Keratinocyte (primary cell): ENCODE measurements at regions not wholly inside any gene's neighbourhood (a gene's known extent, or its start where the extent isn't known, plus 50 kb on each side); places are given as distances from the start of the nearest gene placed in this dataset.
"Not testable (repeated sequence)": the region's sequence is repeated elsewhere in the genome, so short reads cannot be mapped to it uniquely, and the experiment has no call there.

Experiments used
- DNase-seq: peaks from one replicate; pipeline ENCODE4 v3.0.0-alpha.2; 2011; ENCODE audit warnings: low read depth, missing footprints, low spot score
- FAIRE-seq: peaks from 2 replicates; lab custom pipeline; 2011; peaks lifted over from hg19 to GRCh38; lab: Jason Lieb, UNC
- H2AFZ ChIP-seq: 2 replicates; pipeline ENCODE4 v1.6.0; 2012; ENCODE audit warnings: low read length, control low read depth, inconsistent platforms; ENCODE audit not compliant: control insufficient read depth
- H3K27ac ChIP-seq: 2 replicates; pipeline ENCODE4 v1.5.1; 2011; ENCODE audit warnings: low read length; ENCODE audit not compliant: control insufficient read depth, insufficient read depth
- H3K27me3 ChIP-seq: 3 replicates; pipeline ENCODE4 v1.6.0; 2011; ENCODE audit warnings: low read length; ENCODE audit not compliant: control insufficient read depth, insufficient read depth; ENCODE audit errors: extremely low read depth
- H3K36me3 ChIP-seq, 2 experiments: 2 replicates in 1 of 2; 3 replicates in 1 of 2; pipeline ENCODE4 v1.5.1; 2011; ENCODE audit warnings: low read length in 2 of 2, mild to moderate bottlenecking in 1 of 2; ENCODE audit not compliant: control insufficient read depth in 2 of 2, insufficient read depth in 2 of 2; ENCODE audit errors: extremely low read depth in 1 of 2
- H3K4me1 ChIP-seq: 3 replicates; pipeline ENCODE4 v1.5.1; 2011; ENCODE audit warnings: low read length; ENCODE audit not compliant: control insufficient read depth, insufficient read depth; ENCODE audit errors: extremely low read depth
- H3K4me2 ChIP-seq: 3 replicates; pipeline ENCODE4 v1.6.0; 2011; ENCODE audit warnings: low read depth, low read length; ENCODE audit not compliant: control insufficient read depth, insufficient read depth; ENCODE audit errors: extremely low read depth
- H3K4me3 ChIP-seq, 3 experiments: fragments of 200-600 bp in 1 of 3; sonication (generic) in 1 of 3; 2 replicates in 2 of 3; 3 replicates in 1 of 3; pipeline ENCODE4 v1.5.1; 2011 to 2016; ENCODE audit warnings: low read length in 3 of 3, mild to moderate bottlenecking in 3 of 3, control low read depth in 2 of 3, inconsistent platforms in 1 of 3, low read depth in 1 of 3, mixed read lengths in 1 of 3, mixed run types in 1 of 3, moderate library complexity in 1 of 3; ENCODE audit not compliant: control insufficient read depth in 2 of 3, insufficient read depth in 2 of 3; ENCODE audit errors: extremely low read depth in 1 of 3
- H3K79me2 ChIP-seq: 2 replicates; pipeline ENCODE4 v1.6.0; 2012; ENCODE audit warnings: low read length; ENCODE audit not compliant: control insufficient read depth, insufficient read depth
- H3K9ac ChIP-seq: 3 replicates; pipeline ENCODE4 v1.6.0; 2011; ENCODE audit warnings: low read length; ENCODE audit not compliant: control insufficient read depth, insufficient read depth; ENCODE audit errors: extremely low read depth
- H3K9me1 ChIP-seq: 3 replicates; pipeline ENCODE4 v1.6.0; 2011; ENCODE audit warnings: low read length; ENCODE audit not compliant: control insufficient read depth, insufficient read depth; ENCODE audit errors: extremely low read depth
- H3K9me3 ChIP-seq: 2 replicates; pipeline ENCODE4 v1.5.1; 2012; ENCODE audit warnings: low read depth, low read length; ENCODE audit not compliant: control insufficient read depth
- H4K20me1 ChIP-seq: 3 replicates; pipeline ENCODE4 v1.6.0; 2011; ENCODE audit warnings: low read length; ENCODE audit not compliant: control insufficient read depth, insufficient read depth; ENCODE audit errors: extremely low read depth
- dilution Hi-C: fragments of 300-500 bp; cut with MboI; formaldehyde crosslinking; loops from one replicate; pipeline ENCODE4 v1.7.0; 2020; ENCODE audit warnings: low sequenced_read_pairs; ENCODE audit not compliant: extremely low pct_ligation_motif_present

- H3K4me1 ChIP-seq, H3K27me3 ChIP-seq, H2AFZ ChIP-seq, H3K9ac ChIP-seq, H3K36me3 ChIP-seq, H3K27ac ChIP-seq, DNase-seq, H3K79me2 ChIP-seq, H3K4me3 ChIP-seq, FAIRE-seq, H3K9me1 ChIP-seq, dilution Hi-C loops, H3K9me3 ChIP-seq, H3K4me2 ChIP-seq, H4K20me1 ChIP-seq: not testable (repeated sequence)
Measured at GRCh38 chr7:65193334-65194058, 180.2 kb upstream of the ZNF92 start.

DNA sequence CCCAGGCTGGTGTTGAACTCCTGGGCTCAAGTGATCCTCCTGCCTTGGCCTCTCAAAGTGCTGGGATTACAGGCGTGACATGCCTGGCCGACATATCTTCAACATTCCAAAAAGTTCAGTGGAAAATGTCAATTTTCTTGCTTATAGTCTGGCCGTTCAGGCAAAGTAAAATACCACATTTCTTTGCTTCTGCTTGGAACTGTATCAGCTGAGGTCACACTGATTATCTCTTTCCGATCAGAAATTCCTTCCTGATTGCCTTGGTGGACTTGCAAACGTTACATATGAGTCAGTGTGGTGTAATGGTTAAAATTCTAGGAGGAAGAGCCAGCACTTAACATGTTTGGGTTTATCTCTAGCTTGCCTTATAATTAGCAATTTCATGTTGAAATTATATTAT is 170.6 kb upstream of the ERV3-1 start:
- H3K4me2 ChIP-seq, dilution Hi-C loops, H4K20me1 ChIP-seq, H3K27ac ChIP-seq, H3K79me2 ChIP-seq, H3K27me3 ChIP-seq, H3K4me1 ChIP-seq, H3K9me3 ChIP-seq, H3K4me3 ChIP-seq, H3K9ac ChIP-seq, H3K9me1 ChIP-seq, H3K36me3 ChIP-seq, DNase-seq, FAIRE-seq, H2AFZ ChIP-seq: not testable (repeated sequence)

DNA sequence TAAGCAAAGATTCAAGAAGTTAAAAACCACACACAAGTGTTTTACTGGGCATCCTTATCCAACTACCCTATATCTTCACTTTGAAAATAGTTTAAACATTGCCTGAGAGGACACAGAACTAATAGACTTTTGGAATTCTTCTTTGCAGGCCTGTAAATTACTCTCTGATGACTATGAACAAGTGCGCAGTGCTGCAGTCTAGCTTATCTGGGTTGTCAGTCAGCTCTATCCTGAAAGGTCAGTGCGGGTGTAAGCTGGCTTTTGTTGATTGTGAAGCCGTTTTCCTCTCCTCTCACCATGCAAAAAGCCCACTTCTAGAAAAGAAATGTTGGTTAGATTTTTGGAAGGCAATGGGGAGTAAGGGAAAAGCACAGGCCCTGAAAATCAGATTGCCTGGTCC is 143.6 kb upstream of the ERV3-1 start:
- dilution Hi-C loops, H3K4me3 ChIP-seq: not testable (repeated sequence)

DNA sequence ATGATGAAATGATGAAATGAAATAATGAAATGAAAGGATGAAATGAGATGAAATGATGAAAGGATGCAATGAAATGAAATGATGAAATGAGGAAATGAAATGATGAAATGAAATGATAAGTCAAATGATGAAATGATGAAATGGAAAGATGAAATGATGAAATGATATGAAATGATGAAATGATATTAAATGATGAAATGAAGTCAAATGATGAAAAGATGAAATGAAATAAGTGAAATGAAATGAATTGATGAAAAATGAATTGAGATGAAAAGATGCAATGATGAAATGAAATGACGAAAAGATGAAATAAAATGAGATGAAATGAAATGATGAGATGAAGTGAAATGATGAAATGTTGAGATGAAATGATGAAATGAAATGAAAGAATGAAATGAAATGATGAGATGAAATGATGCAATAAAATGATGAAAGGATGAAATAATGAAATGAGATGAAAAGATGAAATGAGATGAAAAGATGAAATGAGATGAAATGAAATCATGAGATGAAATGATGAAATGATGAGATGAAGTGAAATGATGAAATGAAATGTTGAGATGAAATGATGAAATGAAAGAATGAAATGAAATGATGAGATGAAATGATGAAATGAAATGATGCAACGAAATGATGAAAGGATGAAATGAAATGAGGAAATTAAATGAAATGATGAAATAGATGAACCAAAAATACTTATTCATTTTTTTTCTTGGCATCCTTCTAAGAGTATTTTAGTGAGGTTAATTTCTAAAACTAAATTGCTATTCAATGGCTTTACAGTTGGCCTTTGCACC is 139.8 kb upstream of the ERV3-1 start:
- FAIRE-seq, H3K9me3 ChIP-seq, H3K9ac ChIP-seq, H3K4me2 ChIP-seq, H3K36me3 ChIP-seq, H3K9me1 ChIP-seq, DNase-seq, H2AFZ ChIP-seq, dilution Hi-C loops, H3K79me2 ChIP-seq, H3K27me3 ChIP-seq, H3K4me1 ChIP-seq, H4K20me1 ChIP-seq, H3K27ac ChIP-seq, H3K4me3 ChIP-seq: not testable (repeated sequence)

More for the DNA sequence above, 143.6 kb upstream of the ERV3-1 start:
- H3K9me1 ChIP-seq, H3K36me3 ChIP-seq, H3K79me2 ChIP-seq, H3K9ac ChIP-seq, DNase-seq, H4K20me1 ChIP-seq, H2AFZ ChIP-seq, FAIRE-seq, H3K9me3 ChIP-seq, H3K4me1 ChIP-seq, H3K27ac ChIP-seq, H3K27me3 ChIP-seq, H3K4me2 ChIP-seq: not testable (repeated sequence)

DNA sequence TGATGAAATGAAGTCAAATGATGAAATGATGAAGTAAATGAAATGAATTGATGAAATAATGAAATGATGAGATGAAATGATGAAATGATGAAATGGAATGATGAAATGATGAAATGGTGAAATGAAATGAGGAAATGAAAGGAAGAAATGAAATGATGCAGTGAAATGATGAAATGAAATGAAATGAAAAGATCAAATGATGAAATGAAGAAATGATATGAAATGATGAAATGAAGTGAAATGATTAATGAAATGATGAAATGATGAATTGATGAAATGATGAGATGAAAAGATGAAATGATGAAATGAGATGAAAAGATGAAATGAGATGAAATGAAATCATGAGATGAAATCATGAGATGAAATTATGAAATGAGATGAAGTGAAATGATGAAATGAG is 139.2 kb upstream of the ERV3-1 start:
- H3K36me3 ChIP-seq, H3K9me3 ChIP-seq, H3K9ac ChIP-seq, H3K4me3 ChIP-seq, H3K4me2 ChIP-seq, H2AFZ ChIP-seq, DNase-seq, H3K4me1 ChIP-seq, H3K9me1 ChIP-seq, H3K27me3 ChIP-seq, FAIRE-seq, H4K20me1 ChIP-seq, dilution Hi-C loops, H3K27ac ChIP-seq, H3K79me2 ChIP-seq: not testable (repeated sequence)
